Cerebellar nuclear complex (tissue), 1 donor: ENCODE measurements at regions not wholly inside any gene's neighbourhood (a gene's known extent, or its start where the extent isn't known, plus 50 kb on each side); places are given as distances from the start of the nearest gene placed in this dataset.
"Not testable (repeated sequence)": the region's sequence is repeated elsewhere in the genome, so short reads cannot be mapped to it uniquely, and the experiment has no call there.

ENCODE experiments used
- DNase-seq, 2 experiments: peaks; one replicate each; lab custom pipeline; 2025; lab: John Stamatoyannopoulos, UW

DNA sequence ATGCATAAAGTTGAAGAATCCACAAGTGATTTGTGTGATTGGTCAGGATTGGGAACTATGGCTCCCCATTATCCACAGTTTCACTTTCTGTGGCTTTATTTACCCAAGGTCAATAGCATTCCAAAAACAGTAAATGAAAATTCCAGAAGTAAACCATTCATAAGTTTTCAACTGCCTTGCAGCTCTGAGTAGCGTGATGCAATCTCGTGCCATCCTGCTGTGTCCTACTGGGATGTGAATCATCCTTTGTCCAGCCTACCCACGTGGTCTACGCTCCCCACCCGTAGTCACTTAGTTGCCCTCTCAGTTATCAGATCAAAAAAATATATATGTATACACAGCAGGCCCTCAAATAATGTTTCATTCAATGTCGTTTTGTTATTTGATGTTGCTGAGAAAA is 89.0 kb upstream of the DLGAP1 start:
- no peak for DNase-seq

DNA sequence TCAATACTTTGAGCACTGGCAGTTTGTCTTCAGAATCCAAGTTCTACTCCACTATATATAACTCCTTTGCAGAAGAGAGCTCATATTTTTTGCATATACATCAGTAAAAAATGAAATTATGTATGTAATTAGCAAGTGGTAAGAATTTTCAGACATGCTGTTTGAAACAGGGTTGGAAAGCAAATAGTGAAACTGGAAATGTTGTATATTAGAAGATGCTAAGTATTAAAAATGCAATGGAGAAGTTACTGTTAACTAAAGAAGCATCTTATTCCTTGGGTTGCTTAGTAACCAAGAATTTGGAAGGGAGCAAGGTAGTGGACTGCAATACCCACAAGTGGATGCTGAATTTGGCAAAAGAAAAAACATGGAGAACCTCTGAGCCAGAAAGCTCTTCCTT is 88.6 kb upstream of the DLGAP1 start:
- DNase-seq = no peak

DNA sequence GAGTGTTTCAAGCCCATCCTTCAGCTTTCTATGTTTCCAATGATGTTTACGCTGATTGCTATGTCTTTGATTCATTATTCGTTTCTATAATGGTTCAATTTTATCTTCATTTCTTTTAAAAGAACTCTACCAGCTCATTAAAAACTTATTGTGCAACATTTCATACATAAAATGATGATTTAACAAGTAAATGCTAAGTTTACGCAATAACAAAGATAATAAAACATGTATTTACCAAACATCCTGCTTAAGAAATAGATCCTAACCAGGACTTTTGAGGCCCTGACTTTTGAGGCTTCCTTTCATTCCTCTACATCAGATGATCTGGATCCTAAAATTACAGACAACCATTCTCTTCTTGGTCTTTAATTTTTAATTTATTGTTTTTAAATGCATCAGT is 86.5 kb upstream of the DLGAP1 start:
- no peak for DNase-seq

DNA sequence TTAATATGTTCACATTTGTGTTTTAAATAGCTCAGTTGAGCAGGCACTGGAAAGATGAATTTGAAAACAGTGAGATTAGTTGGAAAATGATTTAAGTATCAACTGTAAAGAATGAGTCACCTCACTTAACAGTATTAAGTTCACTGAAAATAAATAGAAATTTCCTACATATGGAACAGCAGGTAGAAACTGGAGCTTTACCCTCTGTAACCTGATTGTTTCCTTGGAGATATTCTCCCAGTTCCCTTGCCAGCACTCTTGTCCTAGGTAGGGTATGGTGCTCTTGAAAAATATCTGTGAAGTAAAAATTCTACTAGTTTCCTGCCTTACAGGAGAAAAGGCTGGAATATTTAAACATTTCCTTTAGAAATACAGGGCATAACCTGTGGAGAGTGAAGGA is 81.3 kb upstream of the DLGAP1 start:
- DNase-seq = no peak

DNA sequence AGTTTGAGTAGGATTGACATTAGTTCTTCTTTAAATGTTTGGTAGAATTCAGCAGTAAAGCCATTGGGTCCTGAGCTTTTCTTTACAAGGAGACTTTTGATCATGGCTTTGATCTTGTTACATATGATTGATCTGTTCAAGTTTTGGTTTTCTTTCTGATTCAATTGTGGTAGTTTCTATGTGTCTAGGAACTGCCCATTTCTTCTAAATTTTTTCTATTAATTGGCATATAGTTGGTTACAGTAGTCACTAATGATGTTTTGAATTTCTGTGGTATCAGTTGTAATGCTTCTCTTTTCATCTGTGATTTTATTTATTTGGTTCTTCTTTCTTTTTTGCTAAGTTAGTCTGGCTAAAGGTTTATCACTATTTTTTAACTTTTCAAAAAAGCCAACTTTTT is 73.3 kb upstream of the DLGAP1 start:
- no peak for DNase-seq

DNA sequence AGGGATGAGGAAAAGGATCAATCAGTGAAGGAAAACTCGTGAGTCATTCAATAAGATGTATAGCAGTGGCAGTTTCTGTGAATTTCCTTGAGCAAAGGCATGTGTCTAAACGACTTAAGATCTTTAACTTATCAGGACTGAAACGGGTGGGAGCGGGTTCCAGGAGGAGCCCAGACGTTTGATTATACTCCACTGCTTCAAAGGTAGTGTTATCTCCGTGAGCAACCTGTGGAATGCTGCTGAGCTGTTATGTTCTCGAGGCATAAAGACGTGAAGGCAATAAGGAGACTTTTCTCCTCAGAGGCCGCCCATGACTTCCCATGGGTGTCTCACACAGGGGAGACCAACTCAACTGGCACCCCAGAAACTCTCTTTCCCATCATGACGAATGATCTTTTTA is 72.7 kb upstream of the DLGAP1 start:
- DNase-seq = not testable (repeated sequence)

DNA sequence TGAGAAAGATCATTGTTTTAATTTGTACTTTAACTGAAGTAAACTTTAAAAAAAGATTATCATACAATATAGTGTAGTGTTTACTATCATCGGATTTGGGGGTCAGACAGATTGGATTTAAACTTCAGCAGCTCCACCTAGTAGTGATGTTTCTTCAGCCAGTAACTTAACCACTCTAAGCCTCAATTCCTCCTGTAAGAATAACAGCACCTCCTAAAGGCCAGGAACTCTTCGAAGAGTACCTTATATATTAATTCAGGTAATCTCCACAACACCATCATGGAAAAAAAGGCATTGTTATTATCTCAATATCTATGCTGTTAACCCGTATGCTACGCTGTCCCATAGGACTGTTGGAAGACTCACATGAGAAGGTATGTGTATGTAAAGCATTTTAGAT is 69.0 kb upstream of the DLGAP1 start:
- no peak for DNase-seq

DNA sequence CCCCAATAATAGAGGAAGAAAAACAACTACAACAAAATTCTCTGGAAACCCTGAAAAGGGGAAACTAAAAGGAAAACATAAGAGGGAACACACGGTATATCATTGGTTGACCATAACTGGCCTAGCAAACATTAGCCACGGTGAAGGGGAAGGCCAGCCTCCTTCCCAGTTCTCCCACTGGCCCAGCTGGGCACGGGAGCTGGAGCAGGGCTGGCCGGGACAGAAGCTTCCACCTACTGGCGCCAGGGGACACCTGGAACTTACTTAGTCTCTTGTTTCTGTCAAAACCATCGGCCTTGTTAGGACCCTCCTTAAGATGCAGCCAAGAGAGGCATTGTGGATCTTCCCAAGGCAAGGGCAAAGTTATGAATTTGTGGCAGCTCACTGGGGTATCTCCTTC is 56.1 kb upstream of the DLGAP1 start:
- no peak for DNase-seq

DNA sequence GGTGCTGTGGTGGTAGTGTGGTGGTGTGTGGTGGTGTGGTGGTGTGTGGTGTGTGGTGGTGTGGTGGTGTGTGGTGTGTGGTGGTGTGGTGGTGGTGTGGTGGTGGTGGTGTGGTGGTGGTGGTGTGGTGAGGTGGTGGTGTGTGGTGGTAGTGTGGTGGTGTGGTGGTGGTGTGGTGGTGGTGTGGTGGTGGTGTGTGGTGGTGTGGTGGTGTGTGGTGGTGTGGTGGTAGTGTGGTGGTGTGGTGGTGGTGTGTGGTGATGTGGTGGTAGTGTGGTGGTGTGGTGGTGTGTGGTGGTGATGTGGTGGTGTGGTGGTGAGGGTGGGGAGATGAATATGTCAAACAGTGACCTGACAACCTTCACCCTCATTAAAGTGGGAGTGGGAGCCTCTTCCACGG is 55.6 kb upstream of the DLGAP1 start:
- DNase-seq = no peak

DNA sequence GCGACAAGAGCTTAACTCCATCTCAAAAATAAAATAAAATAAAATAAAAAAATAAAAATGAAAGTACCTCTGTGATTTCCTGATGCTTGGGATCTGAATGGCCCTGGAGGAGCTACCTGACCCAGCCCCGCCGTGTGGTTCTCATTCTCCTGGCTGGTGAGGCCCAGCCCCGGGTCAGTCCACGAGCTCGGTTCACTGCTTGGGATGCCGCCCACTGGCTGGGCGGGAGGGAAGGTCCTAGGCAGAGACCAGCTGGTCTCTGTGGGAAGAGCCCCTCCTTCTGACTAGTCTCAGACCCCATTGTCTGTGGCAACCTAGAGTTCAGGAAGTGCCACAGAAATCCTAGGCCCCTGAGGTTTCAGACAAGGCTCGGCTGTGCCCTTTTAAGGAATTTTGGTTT is 55.1 kb upstream of the DLGAP1 start:
- DNase-seq = no peak
